GM18502 (cell line): ENCODE measurements at regions not wholly inside any gene's neighbourhood (a gene's known extent, or its start where the extent isn't known, plus 50 kb on each side); places are given as distances from the start of the nearest gene placed in this dataset.

Experiments used
- ATAC-seq: cut with Tn5 transposase; IDR thresholded peaks from one replicate; pipeline ENCODE4 v1.9.1; 2021; ENCODE audit warnings: mild to moderate bottlenecking; ENCODE audit not compliant: unreplicated experiment, poor library complexity

GRCh38 chr2:11012131-11012693, 100.5 kb downstream of the KCNF1 start:
- no peak for ATAC-seq

DNA sequence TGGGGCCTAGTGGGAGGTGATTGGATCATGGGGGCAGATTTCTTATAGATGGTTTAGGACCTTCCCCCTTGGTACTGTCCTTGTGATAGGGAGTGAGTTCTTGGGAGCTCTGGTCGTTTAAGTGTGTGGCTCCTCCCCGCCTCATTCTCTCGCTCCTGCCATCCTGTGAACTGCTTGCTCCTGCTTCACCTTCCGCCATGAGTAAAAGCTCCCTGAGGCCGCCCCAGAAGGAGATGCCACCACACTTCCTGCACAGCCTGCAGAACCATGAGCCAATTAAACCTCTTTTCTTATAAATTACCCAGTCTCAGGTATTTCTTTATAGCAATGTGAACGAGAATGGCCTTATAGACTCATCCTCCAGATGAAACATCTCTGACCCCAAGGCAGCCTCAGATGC, 101.5 kb downstream of the KCNF1 start:
- no peak for ATAC-seq

GRCh38 chr2:11014026-11014425, 102.3 kb downstream of the KCNF1 start:
- no peak for ATAC-seq

- no peak for ATAC-seq
Measured at GRCh38 chr2:11016735-11017388, 105.1 kb downstream of the KCNF1 start.

GRCh38 chr2:11017921-11018320, 106.2 kb downstream of the KCNF1 start:
- ATAC-seq = no peak

DNA sequence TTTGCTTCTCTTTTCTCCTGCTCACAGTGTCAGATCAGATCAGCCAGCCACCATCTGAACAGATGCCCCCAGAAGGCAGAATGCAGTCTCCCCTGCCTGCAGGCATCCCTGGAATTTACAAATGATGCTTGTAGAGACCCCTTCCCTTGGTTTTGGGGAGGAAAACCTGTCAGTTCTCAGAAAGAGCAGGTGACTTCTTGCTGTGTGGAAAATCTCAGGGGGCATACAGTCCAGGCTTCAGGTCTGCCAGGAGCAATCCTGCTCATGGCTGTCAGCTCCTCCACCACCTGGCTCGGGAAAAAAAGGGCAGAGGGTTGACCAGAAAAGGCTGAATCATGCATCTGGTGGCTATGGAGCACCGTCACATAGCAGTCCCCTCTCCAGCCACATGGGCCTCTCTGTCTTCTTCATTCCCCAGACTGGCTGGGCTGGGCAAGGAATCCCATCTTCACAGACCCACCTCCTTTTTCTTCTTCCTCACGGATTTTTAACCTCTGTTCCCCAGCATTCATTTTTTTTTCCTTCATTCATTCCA, 107.0 kb downstream of the KCNF1 start:
- no peak for ATAC-seq

DNA sequence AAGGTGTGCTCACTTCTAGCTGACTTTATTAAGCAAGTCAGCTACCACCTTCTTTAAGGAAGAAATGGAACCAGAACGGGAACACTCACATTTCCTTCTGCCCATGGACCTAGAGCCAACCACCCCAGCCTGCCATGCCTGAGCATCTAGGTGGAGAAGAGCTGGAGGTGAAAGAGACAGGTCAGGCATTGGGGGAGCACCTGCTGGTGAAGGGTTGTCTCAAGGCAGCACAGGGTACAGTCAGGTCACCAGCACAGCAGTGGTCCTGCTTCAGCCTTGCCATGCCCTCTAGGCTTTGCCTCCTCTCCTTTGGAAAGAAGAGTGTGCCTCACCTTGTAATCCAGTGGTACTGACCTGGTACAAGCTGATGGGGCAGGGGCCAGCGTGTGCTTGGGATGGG, 107.9 kb downstream of the KCNF1 start:
- ATAC-seq = no peak

DNA sequence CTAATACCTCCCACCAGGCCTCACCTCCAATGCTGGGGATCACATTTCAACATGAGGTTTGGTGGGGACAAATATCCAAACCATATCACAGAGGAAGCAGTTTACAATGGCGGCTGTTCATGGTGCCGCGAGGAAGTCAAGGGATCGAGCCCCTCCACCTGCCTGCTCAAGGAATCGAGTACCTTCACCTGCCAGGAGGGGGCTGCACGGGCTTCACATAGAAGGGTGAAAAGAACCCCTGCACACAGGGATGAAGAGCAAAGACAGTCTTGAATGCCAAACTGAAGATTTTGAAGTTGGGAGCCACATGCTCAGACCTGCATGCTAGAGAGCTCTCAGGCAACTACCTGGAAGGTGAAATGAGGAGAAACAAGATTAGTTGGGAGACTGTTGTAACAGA, 110.3 kb downstream of the KCNF1 start:
- ATAC-seq = no peak

- no peak for ATAC-seq
Measured at GRCh38 chr2:11022591-11023273, 111.0 kb downstream of the KCNF1 start.

- ATAC-seq = no peak
Measured at GRCh38 chr2:11023326-11024258, 111.9 kb downstream of the KCNF1 start.

GRCh38 chr2:11024259-11024645, 112.5 kb downstream of the KCNF1 start:
- ATAC-seq = no peak

DNA sequence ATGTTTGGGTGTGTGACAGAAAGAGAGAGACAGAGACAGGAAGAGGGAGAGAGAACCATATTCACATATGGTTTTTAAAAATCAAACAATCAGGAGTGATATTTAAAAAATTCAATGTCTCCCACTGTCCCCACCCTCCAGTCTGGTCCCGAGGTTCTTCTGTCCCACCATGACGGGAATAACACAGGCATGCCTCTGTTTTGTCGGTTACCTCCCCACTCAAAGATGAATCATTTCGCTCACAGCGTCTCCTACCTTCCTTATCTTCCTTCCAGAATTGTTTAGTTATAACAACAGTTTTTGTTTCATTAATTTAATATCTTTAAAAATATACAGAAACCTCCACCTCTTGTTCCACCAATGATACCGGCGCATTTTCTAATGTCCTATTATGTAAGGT, 113.0 kb downstream of the KCNF1 start:
- ATAC-seq = no peak

- ATAC-seq = no peak
Measured at GRCh38 chr2:11026286-11026921, 114.7 kb downstream of the KCNF1 start.

DNA sequence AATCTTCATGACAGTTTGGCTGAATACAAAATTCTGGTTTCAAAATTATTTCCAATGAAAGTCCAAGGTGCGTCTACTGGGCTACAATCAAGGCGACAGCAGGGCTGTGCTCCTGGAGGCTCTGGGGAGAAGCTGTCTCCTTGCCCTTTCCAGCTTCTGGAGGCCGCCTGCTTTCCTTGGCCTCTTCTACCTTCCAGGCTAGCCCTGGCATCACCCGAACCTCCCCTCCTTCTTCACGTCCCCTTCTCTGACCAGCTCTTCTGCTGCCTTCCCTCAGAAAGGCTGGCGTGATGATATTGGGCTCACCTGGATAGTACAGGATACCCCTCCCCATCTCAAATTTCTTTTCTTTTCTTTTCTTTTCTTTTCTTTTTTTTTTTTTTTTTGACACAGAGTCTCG, 115.5 kb downstream of the KCNF1 start:
- no peak for ATAC-seq

DNA sequence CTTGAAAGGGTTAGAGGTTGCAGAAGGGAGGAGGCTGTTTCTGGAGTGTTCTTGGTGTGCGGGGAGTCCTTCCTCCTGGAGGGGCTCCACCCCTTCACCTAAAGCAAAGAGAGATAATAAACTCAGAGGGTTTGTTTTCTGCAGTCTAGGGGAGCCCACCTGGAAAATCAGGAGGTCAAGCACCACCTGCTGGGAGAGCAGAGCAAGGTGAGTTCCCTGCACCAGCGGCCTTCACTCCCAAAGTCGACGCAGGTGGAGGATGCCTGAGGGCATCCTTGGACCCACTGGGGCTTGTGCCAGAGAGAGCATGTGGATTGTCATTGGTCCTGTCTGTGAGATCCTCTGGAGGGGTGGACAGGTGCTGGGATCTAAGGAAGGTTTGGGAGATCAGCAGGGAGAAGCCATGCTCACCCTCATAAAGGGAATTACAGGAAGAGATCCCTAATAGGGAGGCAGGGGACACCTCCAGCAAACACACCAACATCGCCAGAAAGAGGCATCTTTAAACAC, 116.7 kb downstream of the KCNF1 start:
- ATAC-seq = no peak

DNA sequence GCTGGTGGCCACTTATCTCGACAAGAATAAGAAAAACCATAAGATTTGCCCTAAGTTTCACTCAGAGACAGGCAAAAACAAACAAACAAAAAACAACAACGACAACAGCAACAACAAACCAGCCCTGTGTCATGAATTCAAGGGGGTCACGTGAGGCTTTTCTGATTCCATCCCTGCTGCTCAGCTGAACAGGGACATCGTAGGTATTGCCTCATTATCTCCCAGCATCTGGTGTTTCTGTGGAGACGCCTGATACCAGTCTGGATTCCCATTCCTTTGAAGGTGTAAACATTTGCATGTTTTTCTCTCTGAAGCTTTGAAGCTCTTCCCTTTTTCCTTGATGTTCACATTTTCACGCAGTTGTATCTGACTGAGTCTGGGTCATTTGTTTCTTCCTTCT, 117.4 kb downstream of the KCNF1 start:
- no peak for ATAC-seq

DNA sequence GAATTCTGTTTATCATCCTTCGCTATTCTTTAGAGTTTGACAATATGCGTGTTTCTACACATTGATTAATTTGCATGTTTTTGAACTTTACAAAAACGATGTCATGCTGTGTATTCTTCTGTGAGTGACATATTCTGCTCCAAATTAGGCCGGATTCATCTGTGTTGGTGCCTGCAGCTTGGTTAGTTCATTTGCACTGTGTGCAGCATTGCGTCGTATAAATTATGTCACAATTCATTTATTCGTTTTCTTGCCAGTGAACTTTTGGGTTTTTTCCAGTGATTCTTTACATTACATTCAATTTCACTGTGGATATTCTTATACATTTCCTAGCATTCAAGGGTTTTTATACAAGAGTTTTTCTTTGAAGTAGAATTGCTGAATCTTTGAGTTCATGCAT, 118.3 kb downstream of the KCNF1 start:
- ATAC-seq = no peak

DNA sequence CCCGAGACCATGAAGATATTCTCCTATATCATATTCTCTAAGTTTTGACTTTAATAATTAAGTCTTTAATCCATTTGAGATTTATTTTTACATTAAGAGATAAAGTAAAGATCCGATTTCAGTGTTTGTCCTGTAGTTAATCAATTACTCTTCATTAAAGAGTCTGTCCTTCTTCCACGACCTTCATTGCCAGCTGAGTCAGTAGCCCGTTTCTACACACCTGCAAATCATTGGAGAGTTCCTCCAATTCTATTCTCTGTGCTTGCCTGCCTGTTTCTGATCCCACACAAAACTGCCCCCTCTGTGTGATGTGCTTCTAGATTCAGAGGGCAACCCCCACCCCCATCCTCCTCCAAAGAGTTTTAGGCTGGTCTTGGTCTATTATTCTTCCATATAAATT, 119.2 kb downstream of the KCNF1 start:
- no peak for ATAC-seq

DNA sequence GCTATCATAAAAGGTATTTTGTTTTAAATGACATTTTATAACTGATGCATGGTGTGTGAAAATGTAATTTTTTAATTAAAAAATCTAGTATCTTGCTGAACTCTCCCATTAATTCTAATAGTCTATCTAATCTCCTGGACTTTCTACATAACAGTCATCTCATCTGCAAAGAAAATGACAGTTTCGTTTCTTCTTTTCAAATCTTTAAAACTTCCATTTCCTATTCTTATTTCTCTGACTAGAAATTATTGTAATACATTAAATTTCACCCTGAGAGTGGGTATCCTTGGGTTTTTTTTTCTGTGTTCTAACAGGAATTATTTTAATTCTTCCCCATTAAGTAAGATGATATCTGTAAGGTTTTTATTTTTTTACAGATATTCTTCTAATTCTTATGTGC, 120.1 kb downstream of the KCNF1 start:
- no peak for ATAC-seq

GRCh38 chr2:11032396-11032795, 120.7 kb downstream of the KCNF1 start:
- ATAC-seq = no peak
